ENCODE measurements at regions not wholly inside any gene's neighbourhood (a gene's known extent, or its start where the extent isn't known, plus 50 kb on each side); places are given as distances from the start of the nearest gene placed in this dataset.

GRCh38 chr2:194514281-194514680, 1142.7 kb upstream of the SLC39A10 start:
- intact Hi-C loops (cut with micrococcal nuclease): no loop called here
- Histone ChIP-seq H3K9ac (ENCODE audit: low read length) (no peak overlapping the region), H2AFZ (ENCODE audit: low read depth, low read length, poor library complexity, severe bottlenecking) (no peak overlapping the region), H3K36me3 (ENCODE audit: control insufficient read depth in 1 of 2, insufficient read depth in 2 of 2, low read length in 2 of 2) (no peaks in the 10 kb centered on the region), H3K4me2 (ENCODE audit: low read length) (no peak overlapping the region), H3K9me2 (ENCODE audit: insufficient read depth) (no peaks in the 10 kb centered on the region; the same call in 1 of the 2 replicates), H3K27ac (ENCODE audit: low read depth, low read length) (no peak overlapping the region), H3K79me2 (ENCODE audit: insufficient read depth, low read length) (no peaks in the 10 kb centered on the region), H4K20me1 (ENCODE audit: insufficient read depth) (no peaks in the 10 kb centered on the region), H3K4me3 (replicated peaks in 1 of 2; ENCODE audit: low read depth in 1 of 2, low read length in 2 of 2) (no peak overlapping the region), H3K4me1 (ENCODE audit: control insufficient read depth in 1 of 2, insufficient read depth in 2 of 2, low read length in 2 of 2) (no peaks in the 10 kb centered on the region), H3K9me3 (ENCODE audit: control insufficient read depth in 1 of 2, insufficient read depth in 1 of 2, low read depth in 1 of 2, low read length in 2 of 2) (no peaks in the 10 kb centered on the region), H3K27me3 (ENCODE audit: insufficient read depth, low read length) (no peaks in the 10 kb centered on the region)
- CTCF ChIA-PET: no interaction called here
- RAD21 ChIA-PET (ENCODE audit: low non-redundant PET in 1 of 2, low total read pairs in 2 of 2, uncharacterized antibody in 2 of 2, unreplicated experiment in 2 of 2): no interaction called here
- ATAC-seq: no peak
- no peak for DNase-seq (ENCODE audit: low read depth, low spot score)
- TF ChIP-seq, protein P1, sequence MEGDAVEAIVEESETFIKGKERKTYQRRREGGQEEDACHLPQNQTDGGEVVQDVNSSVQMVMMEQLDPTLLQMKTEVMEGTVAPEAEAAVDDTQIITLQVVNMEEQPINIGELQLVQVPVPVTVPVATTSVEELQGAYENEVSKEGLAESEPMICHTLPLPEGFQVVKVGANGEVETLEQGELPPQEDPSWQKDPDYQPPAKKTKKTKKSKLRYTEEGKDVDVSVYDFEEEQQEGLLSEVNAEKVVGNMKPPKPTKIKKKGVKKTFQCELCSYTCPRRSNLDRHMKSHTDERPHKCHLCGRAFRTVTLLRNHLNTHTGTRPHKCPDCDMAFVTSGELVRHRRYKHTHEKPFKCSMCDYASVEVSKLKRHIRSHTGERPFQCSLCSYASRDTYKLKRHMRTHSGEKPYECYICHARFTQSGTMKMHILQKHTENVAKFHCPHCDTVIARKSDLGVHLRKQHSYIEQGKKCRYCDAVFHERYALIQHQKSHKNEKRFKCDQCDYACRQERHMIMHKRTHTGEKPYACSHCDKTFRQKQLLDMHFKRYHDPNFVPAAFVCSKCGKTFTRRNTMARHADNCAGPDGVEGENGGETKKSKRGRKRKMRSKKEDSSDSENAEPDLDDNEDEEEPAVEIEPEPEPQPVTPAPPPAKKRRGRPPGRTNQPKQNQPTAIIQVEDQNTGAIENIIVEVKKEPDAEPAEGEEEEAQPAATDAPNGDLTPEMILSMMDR (IDR thresholded peaks at IDR 0.05 in 2 of 3, conservative IDR thresholded peaks at IDR 0.05 in 1 of 3; ENCODE audit: borderline replicate concordance in 1 of 3, insufficient read depth in 1 of 3, low read depth in 2 of 3, low read length in 2 of 3): no peak
- TF ChIP-seq JUND (IDR thresholded peaks at IDR 0.05) (no peak), REST (IDR thresholded peaks at IDR 0.05; ENCODE audit: low read depth) (no peak), ZNF274 (IDR thresholded peaks at IDR 0.05; ENCODE audit: low read depth, low read length) (no peak), EZH2 (IDR thresholded peaks at IDR 0.05) (no peak), POLR2AphosphoS5 (IDR thresholded peaks at IDR 0.05; ENCODE audit: low read depth, low read length) (no peak), ZBTB33 (IDR thresholded peaks at IDR 0.05; ENCODE audit: extremely low read depth, insufficient replicate concordance, low read length) (no peak), SRF (IDR thresholded peaks at IDR 0.05; ENCODE audit: low read depth) (no peak), EGR1 (IDR thresholded peaks at IDR 0.05; ENCODE audit: low read depth) (no peak), FOSL1 (IDR thresholded peaks at IDR 0.05; ENCODE audit: low read depth) (no peak), ZFX (IDR thresholded peaks at IDR 0.05) (no peak), EZH2phosphoT487 (IDR thresholded peaks at IDR 0.05; ENCODE audit: borderline replicate concordance) (no peak), SIN3A (IDR thresholded peaks at IDR 0.05; ENCODE audit: low read depth) (no peak), YY1 (IDR thresholded peaks at IDR 0.05; ENCODE audit: extremely low read depth, insufficient replicate concordance, low read depth, low read length) (no peak), ATF3 (IDR thresholded peaks at IDR 0.05) (no peak), ELF1 (IDR thresholded peaks at IDR 0.05; ENCODE audit: borderline replicate concordance, low read depth) (no peak), SP1 (IDR thresholded peaks at IDR 0.05; ENCODE audit: low read depth) (no peak), RAD21 (IDR thresholded peaks at IDR 0.05; ENCODE audit: low read depth) (no peak), CBX3 (IDR thresholded peaks at IDR 0.05; ENCODE audit: low read depth) (no peak), TCF7L2 (IDR thresholded peaks at IDR 0.05; ENCODE audit: borderline replicate concordance, extremely low read depth, insufficient read depth, insufficient read length) (no peak)
- POLR2A ChIA-PET: no interaction called here
- no TSS peak for BruUV-seq (replicated peaks)

Measured in HCT116 (cell line).